GM18505 (cell line): ENCODE measurements at regions not wholly inside any gene's neighbourhood (a gene's known extent, or its start where the extent isn't known, plus 50 kb on each side); places are given as distances from the start of the nearest gene placed in this dataset.

ENCODE experiments used
- ATAC-seq: cut with Tn5 transposase; IDR thresholded peaks from one replicate; pipeline ENCODE4 v1.9.1; 2021; ENCODE audit not compliant: unreplicated experiment
- POLR2A ChIP-seq: IDR thresholded peaks from 4 replicates; pipeline ENCODE4 v1.6.1; 2011; ENCODE audit warnings: borderline replicate concordance; ENCODE audit not compliant: insufficient read depth, insufficient read length; ENCODE audit errors: extremely low read depth

GRCh38 chr6:22087960-22088706 is 208.7 kb downstream of the PRL start:
- no peak for ATAC-seq
- no peak for TF ChIP-seq POLR2A

GRCh38 chr6:22091424-22091948 is 205.3 kb downstream of the PRL start:
- no peak for ATAC-seq
- TF ChIP-seq POLR2A = no peak

- TF ChIP-seq POLR2A = no peak
- ATAC-seq = no peak
These were observed 201.0 kb downstream of the PRL start for GRCh38 chr6:22095836-22096235.

GRCh38 chr6:22098601-22099031 is 198.2 kb downstream of the PRL start:
- no peak for TF ChIP-seq POLR2A

GRCh38 chr6:22099231-22099630 is 197.6 kb downstream of the PRL start:
- no peak for TF ChIP-seq POLR2A
- ATAC-seq = no peak

More at GRCh38 chr6:22098601-22099031, 198.2 kb downstream of the PRL start:
- no peak for ATAC-seq

GRCh38 chr6:22099923-22100322 is 196.9 kb downstream of the PRL start:
- no peak for ATAC-seq
- TF ChIP-seq POLR2A = no peak

GRCh38 chr6:22101163-22101562 is 195.7 kb downstream of the PRL start:
- no peak for ATAC-seq

GRCh38 chr6:22102671-22103070 is 194.2 kb downstream of the PRL start:
- peak; percentile 88 for ATAC-seq
- no peak for TF ChIP-seq POLR2A

More at GRCh38 chr6:22101163-22101562, 195.7 kb downstream of the PRL start:
- TF ChIP-seq POLR2A = no peak

- ATAC-seq = no peak
- TF ChIP-seq POLR2A = no peak
These were observed 190.4 kb downstream of the PRL start for GRCh38 chr6:22106451-22106850.

- no peak for TF ChIP-seq POLR2A
- no peak for ATAC-seq
These were observed 189.9 kb downstream of the PRL start for GRCh38 chr6:22106961-22107360.

GRCh38 chr6:22108199-22108598 is 188.6 kb downstream of the PRL start:
- ATAC-seq = no peak
- no peak for TF ChIP-seq POLR2A

GRCh38 chr6:22110061-22110460 is 186.8 kb downstream of the PRL start:
- TF ChIP-seq POLR2A = no peak
- ATAC-seq = no peak

GRCh38 chr6:22112461-22112860 is 184.4 kb downstream of the PRL start:
- ATAC-seq = no peak
- no peak for TF ChIP-seq POLR2A

GRCh38 chr6:22113026-22113766 is 183.6 kb downstream of the PRL start:
- ATAC-seq = no peak
- TF ChIP-seq POLR2A = no peak
